Ishikawa (cell line): ENCODE measurements at regions not wholly inside any gene's neighbourhood (a gene's known extent, or its start where the extent isn't known, plus 50 kb on each side); places are given as distances from the start of the nearest gene placed in this dataset.

ENCODE experiments used
- CEBPB ChIP-seq: IDR thresholded peaks from 2 replicates; pipeline ENCODE4 v1.6.1; 2012
- CREB1 ChIP-seq: IDR thresholded peaks from 2 replicates; pipeline ENCODE4 v1.6.1; 2012; ENCODE audit warnings: low read depth
- EGR1 ChIP-seq: IDR thresholded peaks from 2 replicates; pipeline ENCODE4 v1.6.1; 2012
- EP300 ChIP-seq: IDR thresholded peaks from 2 replicates; pipeline ENCODE4 v1.6.1; 2012; ENCODE audit warnings: borderline replicate concordance
- FOXM1 ChIP-seq: IDR thresholded peaks from 2 replicates; pipeline ENCODE4 v1.6.1; 2012; ENCODE audit warnings: low read depth, borderline replicate concordance
- NFIC ChIP-seq: IDR thresholded peaks from 2 replicates; pipeline ENCODE4 v1.6.1; 2012
- RAD21 ChIP-seq: IDR thresholded peaks from 2 replicates; pipeline ENCODE4 v1.6.1; 2012; ENCODE audit warnings: low read depth
- TAF1 ChIP-seq: IDR thresholded peaks from 2 replicates; pipeline ENCODE4 v1.6.1; 2012; ENCODE audit warnings: low read depth, mild to moderate bottlenecking
- TCF12 ChIP-seq: IDR thresholded peaks from 2 replicates; pipeline ENCODE4 v1.6.1; 2012; ENCODE audit warnings: low read depth
- TEAD4 ChIP-seq: IDR thresholded peaks from 2 replicates; pipeline ENCODE4 v1.6.1; 2012
- YY1 ChIP-seq: IDR thresholded peaks from 2 replicates; pipeline ENCODE4 v1.6.1; 2012; ENCODE audit warnings: low read depth
- ZBTB7A ChIP-seq: IDR thresholded peaks from 2 replicates; pipeline ENCODE4 v1.6.1; 2012; ENCODE audit warnings: low read depth
- TF ChIP-seq, protein P1 (sequence below): IDR thresholded peaks from 2 replicates; pipeline ENCODE4 v1.6.1; 2012
- TF ChIP-seq, protein P2 (sequence below): IDR thresholded peaks from 2 replicates; pipeline ENCODE4 v1.6.1; 2012
- TF ChIP-seq, protein P3 (sequence below): IDR thresholded peaks from 2 replicates; pipeline ENCODE4 v1.6.1; 2012; ENCODE audit warnings: low read depth, mild to moderate bottlenecking

DNA sequence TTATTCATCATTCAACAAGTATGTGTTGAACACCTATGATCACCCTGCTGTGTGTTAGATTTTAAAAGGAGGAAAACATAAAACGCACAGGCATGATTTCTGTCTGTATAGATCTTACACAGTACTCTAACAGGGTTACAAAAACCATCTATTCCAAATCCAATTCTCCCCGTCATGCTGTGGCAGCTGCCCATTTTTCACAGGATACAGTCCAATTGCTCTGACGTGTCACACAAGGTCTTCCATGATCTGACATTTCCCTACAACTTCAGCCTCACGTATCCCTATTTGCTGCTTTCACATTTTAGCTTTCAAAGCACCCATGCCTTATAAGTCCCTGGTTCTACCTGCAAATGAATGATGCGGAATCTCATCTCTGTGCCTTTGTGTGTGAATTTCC lies 67.0 kb upstream of the CNTNAP4 start:
- TF ChIP-seq TAF1 (no peak), NFIC (no peak), TEAD4 (no peak)

DNA sequence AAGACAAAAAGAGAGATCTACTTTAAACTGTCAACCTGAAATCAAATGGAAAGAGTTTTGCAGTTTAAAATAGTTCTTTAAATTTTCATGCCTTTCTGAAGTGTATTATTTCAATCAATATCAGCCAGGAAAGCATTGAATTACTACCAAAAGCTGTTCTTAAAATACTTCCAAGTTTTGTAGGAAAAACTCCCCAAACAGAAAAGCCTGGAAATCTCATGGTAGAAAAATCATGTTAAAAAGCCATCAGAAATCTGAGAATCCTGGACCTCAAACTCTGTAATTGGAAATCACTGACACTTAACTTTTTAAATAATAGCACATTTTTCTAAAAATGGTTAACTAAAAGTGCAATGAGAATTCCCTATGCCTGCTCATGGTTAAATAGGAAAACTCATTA lies 63.3 kb upstream of the CNTNAP4 start:
- TF ChIP-seq, protein P1, sequence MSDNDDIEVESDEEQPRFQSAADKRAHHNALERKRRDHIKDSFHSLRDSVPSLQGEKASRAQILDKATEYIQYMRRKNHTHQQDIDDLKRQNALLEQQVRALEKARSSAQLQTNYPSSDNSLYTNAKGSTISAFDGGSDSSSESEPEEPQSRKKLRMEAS, result no peak
- TF ChIP-seq NFIC, result no peak
- TF ChIP-seq CEBPB, result no peak
- TF ChIP-seq TEAD4, result no peak
- TF ChIP-seq TAF1, result no peak

DNA sequence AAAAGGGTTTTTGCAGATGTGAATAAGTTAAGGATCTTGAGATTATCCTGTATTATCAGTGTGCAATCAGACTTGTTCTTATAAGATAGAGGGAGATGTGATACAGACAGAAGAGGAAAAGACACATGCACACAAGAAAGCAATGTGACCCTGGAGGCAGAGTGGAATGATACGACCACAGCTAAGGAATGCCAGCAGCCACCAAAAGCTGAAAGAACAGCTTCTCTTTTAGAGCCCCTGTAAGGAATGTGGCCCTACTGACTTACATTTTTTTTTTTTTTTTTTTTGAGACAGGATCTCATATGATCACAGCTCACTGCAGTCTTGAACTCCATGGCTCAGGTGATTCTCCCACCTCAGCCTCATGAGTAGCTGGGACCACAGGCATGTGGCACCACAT lies 62.3 kb upstream of the CNTNAP4 start:
- TF ChIP-seq ZBTB7A, result no peak
- no peak for TF ChIP-seq EP300
- no peak for TF ChIP-seq RAD21
- TF ChIP-seq, protein P1, result no peak
- TF ChIP-seq, protein P2, sequence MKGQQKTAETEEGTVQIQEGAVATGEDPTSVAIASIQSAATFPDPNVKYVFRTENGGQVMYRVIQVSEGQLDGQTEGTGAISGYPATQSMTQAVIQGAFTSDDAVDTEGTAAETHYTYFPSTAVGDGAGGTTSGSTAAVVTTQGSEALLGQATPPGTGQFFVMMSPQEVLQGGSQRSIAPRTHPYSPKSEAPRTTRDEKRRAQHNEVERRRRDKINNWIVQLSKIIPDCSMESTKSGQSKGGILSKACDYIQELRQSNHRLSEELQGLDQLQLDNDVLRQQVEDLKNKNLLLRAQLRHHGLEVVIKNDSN, result no peak
- TF ChIP-seq CEBPB, result no peak
- TF ChIP-seq NFIC, result no peak
- TF ChIP-seq TCF12, result no peak
- TF ChIP-seq, protein P3, sequence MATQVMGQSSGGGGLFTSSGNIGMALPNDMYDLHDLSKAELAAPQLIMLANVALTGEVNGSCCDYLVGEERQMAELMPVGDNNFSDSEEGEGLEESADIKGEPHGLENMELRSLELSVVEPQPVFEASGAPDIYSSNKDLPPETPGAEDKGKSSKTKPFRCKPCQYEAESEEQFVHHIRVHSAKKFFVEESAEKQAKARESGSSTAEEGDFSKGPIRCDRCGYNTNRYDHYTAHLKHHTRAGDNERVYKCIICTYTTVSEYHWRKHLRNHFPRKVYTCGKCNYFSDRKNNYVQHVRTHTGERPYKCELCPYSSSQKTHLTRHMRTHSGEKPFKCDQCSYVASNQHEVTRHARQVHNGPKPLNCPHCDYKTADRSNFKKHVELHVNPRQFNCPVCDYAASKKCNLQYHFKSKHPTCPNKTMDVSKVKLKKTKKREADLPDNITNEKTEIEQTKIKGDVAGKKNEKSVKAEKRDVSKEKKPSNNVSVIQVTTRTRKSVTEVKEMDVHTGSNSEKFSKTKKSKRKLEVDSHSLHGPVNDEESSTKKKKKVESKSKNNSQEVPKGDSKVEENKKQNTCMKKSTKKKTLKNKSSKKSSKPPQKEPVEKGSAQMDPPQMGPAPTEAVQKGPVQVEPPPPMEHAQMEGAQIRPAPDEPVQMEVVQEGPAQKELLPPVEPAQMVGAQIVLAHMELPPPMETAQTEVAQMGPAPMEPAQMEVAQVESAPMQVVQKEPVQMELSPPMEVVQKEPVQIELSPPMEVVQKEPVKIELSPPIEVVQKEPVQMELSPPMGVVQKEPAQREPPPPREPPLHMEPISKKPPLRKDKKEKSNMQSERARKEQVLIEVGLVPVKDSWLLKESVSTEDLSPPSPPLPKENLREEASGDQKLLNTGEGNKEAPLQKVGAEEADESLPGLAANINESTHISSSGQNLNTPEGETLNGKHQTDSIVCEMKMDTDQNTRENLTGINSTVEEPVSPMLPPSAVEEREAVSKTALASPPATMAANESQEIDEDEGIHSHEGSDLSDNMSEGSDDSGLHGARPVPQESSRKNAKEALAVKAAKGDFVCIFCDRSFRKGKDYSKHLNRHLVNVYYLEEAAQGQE, result no peak
- TF ChIP-seq YY1, result no peak
- no peak for TF ChIP-seq TAF1
- no peak for TF ChIP-seq EGR1
- no peak for TF ChIP-seq CREB1
- TF ChIP-seq TEAD4, result no peak

DNA sequence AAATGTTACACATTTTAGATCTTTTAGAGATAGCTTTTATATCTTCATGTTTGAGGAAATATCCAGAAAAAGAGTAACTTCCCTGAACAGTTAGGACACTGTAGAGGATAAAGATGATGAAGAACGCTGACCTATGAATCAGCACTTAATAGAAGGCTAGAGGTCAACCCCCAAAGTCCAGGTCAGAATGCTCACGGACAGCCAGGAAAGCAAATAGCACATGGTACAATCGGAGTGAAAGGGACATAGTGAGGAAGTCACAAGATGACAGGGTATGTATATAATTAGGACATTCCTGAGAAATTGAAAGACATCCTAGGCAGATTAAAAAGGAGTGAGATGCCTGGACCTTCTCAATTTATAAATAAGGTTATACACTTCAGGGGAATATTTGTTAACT lies 55.1 kb upstream of the CNTNAP4 start:
- TF ChIP-seq TAF1, result no peak
- no peak for TF ChIP-seq EP300
- TF ChIP-seq, protein P2, result no peak
- TF ChIP-seq TCF12, result no peak
- TF ChIP-seq NFIC, result no peak
- TF ChIP-seq YY1, result no peak
- no peak for TF ChIP-seq TEAD4
- no peak for TF ChIP-seq RAD21
- no peak for TF ChIP-seq EGR1
- TF ChIP-seq, protein P1, result no peak
- TF ChIP-seq ZBTB7A, result no peak
- no peak for TF ChIP-seq FOXM1
- TF ChIP-seq, protein P3, result no peak

DNA sequence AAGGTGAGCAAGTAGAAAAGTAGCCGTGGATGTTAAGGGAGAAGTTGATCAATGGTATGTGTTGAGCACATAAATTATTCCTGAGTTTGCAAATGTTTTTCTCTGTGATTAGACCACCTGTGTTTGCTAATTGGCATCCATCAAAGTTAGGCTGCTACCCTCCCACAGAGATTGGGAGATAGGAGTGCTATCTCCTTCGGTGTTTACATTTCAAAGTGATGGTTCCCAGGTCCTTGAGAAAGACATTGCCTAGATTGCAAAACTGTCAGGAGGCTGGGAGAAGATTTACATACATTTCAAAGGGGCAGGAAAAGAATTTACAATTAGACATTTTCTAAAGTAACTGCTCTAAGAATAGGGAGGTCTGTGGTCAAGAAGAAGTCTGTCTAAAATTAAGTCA lies 54.3 kb upstream of the CNTNAP4 start:
- TF ChIP-seq ZBTB7A, result no peak
- TF ChIP-seq YY1, result no peak
- TF ChIP-seq TEAD4, result no peak
- no peak for TF ChIP-seq FOXM1
- TF ChIP-seq CREB1, result no peak
- no peak for TF ChIP-seq CEBPB
- TF ChIP-seq, protein P2, result no peak
- TF ChIP-seq, protein P3, result no peak
- TF ChIP-seq RAD21, result no peak
- TF ChIP-seq TCF12, result no peak
- TF ChIP-seq NFIC, result no peak
- TF ChIP-seq TAF1, result no peak
- TF ChIP-seq EGR1, result no peak
- TF ChIP-seq, protein P1, result no peak
- no peak for TF ChIP-seq EP300
